GM12875 (cell line): ENCODE measurements at regions not wholly inside any gene's neighbourhood (a gene's known extent, or its start where the extent isn't known, plus 50 kb on each side); places are given as distances from the start of the nearest gene placed in this dataset.
"Not testable (repeated sequence)": the region's sequence is repeated elsewhere in the genome, so short reads cannot be mapped to it uniquely, and the experiment has no call there.

Experiments used
- H3K4me3 ChIP-seq: one replicate; pipeline ENCODE4 v1.5.1; 2011; ENCODE audit warnings: low read depth, low read length, control low read depth
- TF ChIP-seq, protein P1 (sequence below): IDR thresholded peaks from 2 replicates; pipeline ENCODE4 v1.5.1; 2011; ENCODE audit warnings: low read depth, mild to moderate bottlenecking, control low read depth, inconsistent platforms, low read length, moderate library complexity, borderline replicate concordance; ENCODE audit not compliant: insufficient read depth

DNA sequence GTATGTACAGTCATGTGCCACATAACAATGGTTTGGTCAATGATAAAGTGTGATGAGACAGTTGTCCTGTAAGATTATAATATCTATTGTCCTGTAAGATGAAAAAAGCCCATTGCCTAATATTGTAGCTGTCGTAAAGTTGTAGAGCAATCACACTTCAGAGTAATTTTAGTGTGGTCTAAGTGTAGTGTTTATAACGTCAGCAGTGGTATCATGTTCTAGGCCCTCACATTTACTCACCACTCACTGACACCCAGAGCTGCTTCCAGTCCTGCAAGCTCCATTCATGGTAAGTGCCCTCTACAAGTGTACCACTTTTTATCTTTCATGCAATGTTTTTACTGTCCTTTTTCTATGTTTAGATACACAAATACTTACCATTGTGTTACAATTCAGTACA is 259.9 kb upstream of the RAB4A start:
- H3K4me3 ChIP-seq, result no peak overlapping the region
- TF ChIP-seq, protein P1, sequence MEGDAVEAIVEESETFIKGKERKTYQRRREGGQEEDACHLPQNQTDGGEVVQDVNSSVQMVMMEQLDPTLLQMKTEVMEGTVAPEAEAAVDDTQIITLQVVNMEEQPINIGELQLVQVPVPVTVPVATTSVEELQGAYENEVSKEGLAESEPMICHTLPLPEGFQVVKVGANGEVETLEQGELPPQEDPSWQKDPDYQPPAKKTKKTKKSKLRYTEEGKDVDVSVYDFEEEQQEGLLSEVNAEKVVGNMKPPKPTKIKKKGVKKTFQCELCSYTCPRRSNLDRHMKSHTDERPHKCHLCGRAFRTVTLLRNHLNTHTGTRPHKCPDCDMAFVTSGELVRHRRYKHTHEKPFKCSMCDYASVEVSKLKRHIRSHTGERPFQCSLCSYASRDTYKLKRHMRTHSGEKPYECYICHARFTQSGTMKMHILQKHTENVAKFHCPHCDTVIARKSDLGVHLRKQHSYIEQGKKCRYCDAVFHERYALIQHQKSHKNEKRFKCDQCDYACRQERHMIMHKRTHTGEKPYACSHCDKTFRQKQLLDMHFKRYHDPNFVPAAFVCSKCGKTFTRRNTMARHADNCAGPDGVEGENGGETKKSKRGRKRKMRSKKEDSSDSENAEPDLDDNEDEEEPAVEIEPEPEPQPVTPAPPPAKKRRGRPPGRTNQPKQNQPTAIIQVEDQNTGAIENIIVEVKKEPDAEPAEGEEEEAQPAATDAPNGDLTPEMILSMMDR, result no peak

DNA sequence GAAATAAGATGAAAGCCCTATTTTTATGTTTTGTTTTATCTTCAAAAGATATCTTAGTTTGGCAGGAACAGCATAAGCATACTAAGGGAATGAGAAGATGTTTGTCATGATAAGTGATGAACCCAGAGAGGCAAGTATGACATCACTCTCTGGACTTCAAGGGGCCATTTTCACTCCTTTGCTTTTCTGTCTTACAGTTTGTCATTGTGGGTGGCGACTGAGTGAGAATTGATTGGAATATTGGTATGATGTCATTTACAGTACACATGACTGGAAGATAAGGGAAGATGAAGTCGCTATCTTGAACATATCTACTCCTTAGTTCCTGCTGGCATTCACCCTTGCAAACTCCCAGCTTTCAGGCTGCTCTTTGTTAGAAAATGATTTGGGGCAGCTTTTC is 258.1 kb upstream of the RAB4A start:
- H3K4me3 ChIP-seq, result no peak overlapping the region
- TF ChIP-seq, protein P1, result no peak

DNA sequence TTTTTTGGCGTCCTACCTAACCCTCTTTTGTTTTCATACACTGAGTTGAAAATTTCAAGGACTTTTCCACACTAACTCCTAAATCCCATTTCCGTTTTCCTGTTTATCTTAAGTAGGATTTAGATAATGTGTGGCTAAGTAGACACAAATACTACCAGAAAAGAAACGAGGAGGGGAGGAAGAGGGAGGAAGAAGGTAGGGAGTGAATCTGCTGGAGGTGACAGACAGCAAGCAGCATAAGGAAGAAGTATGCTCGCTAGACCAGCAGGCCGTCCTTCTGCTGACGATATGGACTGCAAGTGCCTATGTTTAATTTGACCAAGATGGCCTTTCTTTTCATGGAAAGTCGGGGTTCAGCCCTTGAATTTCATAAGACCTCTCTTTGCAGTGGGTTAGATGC is 256.9 kb upstream of the RAB4A start:
- TF ChIP-seq, protein P1, result no peak
- H3K4me3 ChIP-seq, result no peak overlapping the region

DNA sequence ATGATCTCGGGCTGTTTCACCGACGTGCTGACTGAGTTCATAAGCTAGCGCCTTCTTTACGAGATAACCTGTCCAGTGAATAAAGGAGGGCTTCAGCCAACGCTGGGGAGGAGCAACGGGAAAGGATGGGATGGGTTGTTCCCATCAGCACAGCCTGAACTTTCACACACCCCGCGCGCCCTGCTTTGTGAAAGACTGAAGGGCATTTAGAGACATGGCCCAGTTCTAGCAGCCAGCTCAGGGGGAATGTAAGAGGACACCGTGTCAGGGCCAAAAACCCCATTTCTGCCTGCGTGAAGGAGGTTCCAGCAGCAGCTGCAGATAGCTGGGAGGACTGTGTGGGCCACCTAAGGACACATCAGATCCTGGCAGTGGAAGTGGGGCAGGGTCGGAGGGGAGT is 255.1 kb upstream of the RAB4A start:
- H3K4me3 ChIP-seq, result no peak overlapping the region
- TF ChIP-seq, protein P1, result no peak

DNA sequence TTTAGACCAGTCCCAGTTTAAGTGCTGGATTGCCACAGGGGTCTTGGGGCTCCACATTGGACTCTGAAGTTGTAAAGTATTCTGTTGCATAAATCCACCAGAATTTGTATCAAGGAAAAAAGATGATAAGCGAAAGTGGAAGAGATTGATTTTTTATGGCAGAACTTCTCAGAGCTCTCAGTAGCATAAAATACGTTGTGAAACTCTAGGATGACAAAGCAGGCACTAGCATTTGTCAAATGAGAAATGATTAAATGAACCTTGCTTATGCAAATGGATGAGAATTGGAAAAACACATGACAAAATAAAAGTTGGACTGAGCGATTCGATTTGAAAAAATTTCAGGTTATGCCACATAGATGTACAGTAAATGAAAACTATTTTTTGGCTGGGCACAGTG is 253.8 kb upstream of the RAB4A start:
- H3K4me3 ChIP-seq, result no peak overlapping the region
- TF ChIP-seq, protein P1, result no peak

DNA sequence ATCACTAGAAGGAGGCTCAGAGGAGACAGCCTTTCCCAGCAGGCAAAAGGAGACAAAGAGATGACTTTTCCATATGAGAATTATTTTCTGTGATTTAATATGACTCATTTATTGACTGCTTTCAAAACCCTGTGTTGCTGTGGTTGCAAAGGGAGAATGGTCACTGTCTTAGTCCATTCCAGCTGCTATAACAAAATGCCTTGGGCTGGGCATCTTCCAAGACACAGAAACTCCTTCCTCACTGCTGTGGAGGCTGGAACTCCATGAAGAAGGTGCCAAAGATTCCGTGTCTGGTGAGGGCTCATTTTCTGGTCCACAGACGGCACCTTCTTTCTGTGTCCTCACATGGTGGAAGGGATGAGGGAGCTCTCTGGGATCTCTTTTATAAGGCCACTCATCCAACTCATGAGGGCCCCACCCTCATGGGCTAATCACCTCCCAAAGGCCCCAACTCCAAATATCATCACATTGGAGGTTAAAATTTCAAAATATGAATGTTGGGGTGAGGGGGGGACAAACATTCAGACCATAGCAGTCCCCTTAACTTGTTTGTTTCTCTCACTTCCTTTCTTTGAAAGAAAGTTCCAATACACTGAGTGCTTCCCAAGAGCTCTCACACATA is 252.1 kb upstream of the RAB4A start:
- TF ChIP-seq, protein P1, result no peak
- no peak overlapping the region for H3K4me3 ChIP-seq

DNA sequence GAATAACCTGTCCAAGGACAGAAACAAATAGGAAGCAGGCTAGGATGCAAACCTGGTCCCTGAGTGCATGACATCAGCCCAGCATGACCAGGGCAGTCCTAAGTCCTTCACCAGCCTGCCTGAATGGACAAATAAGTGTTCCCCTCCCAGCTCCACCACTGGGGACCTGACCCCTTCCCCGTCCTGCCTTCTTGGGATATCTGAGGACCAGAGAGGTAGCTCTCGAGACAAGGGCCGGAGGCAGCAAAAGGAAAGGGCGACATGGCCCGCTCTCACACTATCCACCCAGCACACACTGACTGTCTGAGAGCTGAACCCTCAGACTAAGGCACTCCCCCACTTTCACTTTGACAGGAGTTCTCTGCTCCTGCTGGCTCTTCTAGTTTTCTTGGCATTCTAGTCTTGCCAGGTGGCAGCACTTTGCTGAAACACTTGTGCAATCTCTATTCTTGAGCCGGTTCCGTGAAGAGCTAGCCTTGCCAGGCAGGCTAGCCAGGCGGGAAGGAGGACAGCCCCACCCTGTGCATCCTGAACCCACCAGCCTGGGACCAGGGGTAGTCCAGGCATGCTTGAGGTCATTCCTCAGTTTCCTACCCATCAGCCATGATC is 251.1 kb upstream of the RAB4A start:
- H3K4me3 ChIP-seq, result no peak overlapping the region
- TF ChIP-seq, protein P1, result no peak

DNA sequence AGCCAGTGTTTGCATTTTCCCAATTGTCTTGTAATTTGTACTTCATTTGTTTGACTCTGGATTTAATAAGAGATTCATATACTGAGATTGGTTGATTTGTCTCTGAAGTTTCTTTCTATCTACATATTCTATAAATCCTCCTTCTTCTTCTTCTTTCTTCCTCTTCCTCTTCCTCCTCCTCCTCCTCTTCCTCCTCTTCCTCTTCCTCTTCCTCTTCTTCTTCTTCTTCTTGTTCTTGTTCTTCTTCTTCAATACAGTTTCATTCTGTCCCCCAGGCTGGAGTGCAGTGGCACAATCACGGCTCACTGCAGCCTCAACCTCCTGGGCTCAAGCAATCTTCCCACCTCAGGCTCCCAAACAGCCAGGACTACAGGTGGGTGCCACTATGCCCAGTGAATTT is 249.9 kb upstream of the RAB4A start:
- not testable (repeated sequence) for H3K4me3 ChIP-seq
